ENCODE measurements at regions not wholly inside any gene's neighbourhood (a gene's known extent, or its start where the extent isn't known, plus 50 kb on each side); places are given as distances from the start of the nearest gene placed in this dataset.

GRCh38 chr17:71187145-71187878 is 933.5 kb upstream of the SOX9 start:
- no peak for TF ChIP-seq EZH2phosphoT487 (IDR thresholded peaks at IDR 0.05; ENCODE audit: borderline replicate concordance)
- TF ChIP-seq CTCF (conservative IDR thresholded peaks at IDR 0.05; ENCODE audit: low read length) = no peak

All from Loucy (cell line).